ENCODE measurements at regions not wholly inside any gene's neighbourhood (a gene's known extent, or its start where the extent isn't known, plus 50 kb on each side); places are given as distances from the start of the nearest gene placed in this dataset.

DNA sequence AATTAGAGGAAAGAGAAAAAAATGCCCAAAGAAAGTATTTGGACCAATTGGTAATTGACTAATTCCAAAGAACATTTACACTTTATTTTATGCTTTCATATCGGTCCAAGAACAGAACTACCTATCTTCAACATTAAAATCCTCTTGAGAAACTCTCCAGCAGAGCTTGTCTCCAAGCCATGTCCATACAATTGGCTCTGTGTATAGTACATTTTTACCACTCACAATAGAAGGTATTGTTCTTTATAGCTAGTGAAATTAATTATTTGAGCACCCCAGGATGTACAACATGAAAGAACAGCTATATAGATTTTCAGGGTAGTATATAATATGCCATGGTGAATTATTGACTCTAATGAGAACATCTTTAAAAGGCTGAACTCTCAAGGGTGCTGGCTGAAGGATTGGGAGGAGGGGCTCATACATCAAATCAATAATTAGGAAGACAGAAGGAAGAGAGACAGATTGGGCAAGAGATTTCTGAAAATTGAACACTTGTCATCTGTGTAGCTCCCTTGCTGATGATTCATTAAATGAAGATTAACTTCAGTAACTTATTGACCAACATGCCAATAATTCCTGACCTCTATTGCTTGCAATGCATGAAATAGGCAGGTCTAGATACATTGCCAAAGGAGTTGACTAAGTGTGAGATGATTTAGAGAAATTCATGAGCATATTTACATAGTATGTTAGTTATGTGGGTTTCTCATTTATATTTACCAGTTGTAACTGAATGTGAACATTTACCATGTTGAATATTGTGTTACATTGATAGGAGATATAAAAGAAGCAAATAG is 249.7 kb downstream of the MTERF1 start:
- TF ChIP-seq POLR2A (IDR thresholded peaks at IDR 0.05) (no peak), CTCF (IDR thresholded peaks at IDR 0.05) (no peak), POLR2AphosphoS5 (IDR thresholded peaks at IDR 0.05) (no peak)
